ENCODE measurements at regions not wholly inside any gene's neighbourhood (a gene's known extent, or its start where the extent isn't known, plus 50 kb on each side); places are given as distances from the start of the nearest gene placed in this dataset.
"Not testable (repeated sequence)": the region's sequence is repeated elsewhere in the genome, so short reads cannot be mapped to it uniquely, and the experiment has no call there.

GRCh38 chr6:56732517-56732916, 89.8 kb upstream of the DST start:
- H3K4me1 ChIP-seq (ENCODE audit: control insufficient read depth, insufficient read depth, low read length), result peaks cover 4% of the 10 kb centered on the region
- no peak overlapping the region for H3K27ac ChIP-seq (ENCODE audit: low read length)
- H3K9me3 ChIP-seq (ENCODE audit: control insufficient read depth in 2 of 2, low read length in 2 of 2), result no peaks in the 10 kb centered on the region
- no peak overlapping the region for H3K9ac ChIP-seq (ENCODE audit: low read length in 2 of 2)
- no peak overlapping the region for H3K4me3 ChIP-seq (ENCODE audit: low read length in 2 of 2)
- H3K36me3 ChIP-seq (ENCODE audit: control insufficient read depth in 2 of 2, insufficient read depth in 2 of 2, low read length in 2 of 2), result no peaks in the 10 kb centered on the region
- H3K27me3 ChIP-seq (ENCODE audit: control insufficient read depth in 1 of 2, insufficient read depth in 2 of 2, low read length in 2 of 2), result no peaks in the 10 kb centered on the region

- H3K4me3 ChIP-seq (ENCODE audit: low read length in 2 of 2), result no peak overlapping the region
- no peaks in the 10 kb centered on the region for H3K36me3 ChIP-seq (ENCODE audit: control insufficient read depth in 2 of 2, insufficient read depth in 2 of 2, low read length in 2 of 2)
- peaks cover 5% of the 10 kb centered on the region for H3K4me1 ChIP-seq (ENCODE audit: control insufficient read depth, insufficient read depth, low read length)
- H3K27me3 ChIP-seq (ENCODE audit: control insufficient read depth in 1 of 2, insufficient read depth in 2 of 2, low read length in 2 of 2), result no peaks in the 10 kb centered on the region
- H3K27ac ChIP-seq (ENCODE audit: low read length), result no peak overlapping the region
- H3K9me3 ChIP-seq (ENCODE audit: control insufficient read depth in 2 of 2, low read length in 2 of 2), result no peaks in the 10 kb centered on the region
- H3K9ac ChIP-seq (ENCODE audit: low read length in 2 of 2), result no peak overlapping the region
Measured at GRCh38 chr6:56730663-56731529, 88.2 kb upstream of the DST start.

- Histone ChIP-seq H3K9ac (ENCODE audit: low read length in 2 of 2) (no peak overlapping the region), H3K4me3 (ENCODE audit: low read length in 2 of 2) (no peak overlapping the region), H3K36me3 (ENCODE audit: control insufficient read depth in 2 of 2, insufficient read depth in 2 of 2, low read length in 2 of 2) (no peaks in the 10 kb centered on the region), H3K9me3 (ENCODE audit: control insufficient read depth in 2 of 2, low read length in 2 of 2) (no peaks in the 10 kb centered on the region), H3K27ac (ENCODE audit: low read length) (no peak overlapping the region), H3K4me1 (ENCODE audit: control insufficient read depth, insufficient read depth, low read length) (peaks cover 10% of the 10 kb centered on the region), H3K27me3 (ENCODE audit: control insufficient read depth in 1 of 2, insufficient read depth in 2 of 2, low read length in 2 of 2) (no peaks in the 10 kb centered on the region)
Measured at GRCh38 chr6:56729719-56730118, 87.0 kb upstream of the DST start.

- H3K4me1 ChIP-seq (ENCODE audit: control insufficient read depth, insufficient read depth, low read length), result peaks cover 11% of the 10 kb centered on the region
- H3K27ac ChIP-seq (ENCODE audit: low read length); H3K4me3 ChIP-seq (ENCODE audit: low read length in 2 of 2): not testable (repeated sequence)
Measured at GRCh38 chr6:56729166-56729565, 86.5 kb upstream of the DST start.

GRCh38 chr6:56727097-56727850, 84.6 kb upstream of the DST start:
- Histone ChIP-seq H3K4me1 (ENCODE audit: control insufficient read depth, insufficient read depth, low read length) (peaks cover 7% of the 10 kb centered on the region), H3K4me3 (ENCODE audit: low read length in 2 of 2) (no peak overlapping the region), H3K36me3 (ENCODE audit: control insufficient read depth in 2 of 2, insufficient read depth in 2 of 2, low read length in 2 of 2) (no peaks in the 10 kb centered on the region), H3K27ac (ENCODE audit: low read length) (no peak overlapping the region), H3K27me3 (ENCODE audit: control insufficient read depth in 1 of 2, insufficient read depth in 2 of 2, low read length in 2 of 2) (no peaks in the 10 kb centered on the region), H3K9ac (ENCODE audit: low read length in 2 of 2) (no peak overlapping the region), H3K9me3 (ENCODE audit: control insufficient read depth in 2 of 2, low read length in 2 of 2) (no peaks in the 10 kb centered on the region)

More at GRCh38 chr6:56729166-56729565, 86.5 kb upstream of the DST start:
- H3K36me3 ChIP-seq (ENCODE audit: control insufficient read depth in 2 of 2, insufficient read depth in 2 of 2, low read length in 2 of 2); H3K9me3 ChIP-seq (ENCODE audit: control insufficient read depth in 2 of 2, low read length in 2 of 2); H3K9ac ChIP-seq (ENCODE audit: low read length in 2 of 2); H3K27me3 ChIP-seq (ENCODE audit: control insufficient read depth in 1 of 2, insufficient read depth in 2 of 2, low read length in 2 of 2): not testable (repeated sequence)

- Histone ChIP-seq H3K9me3 (ENCODE audit: control insufficient read depth in 2 of 2, low read length in 2 of 2) (no peaks in the 10 kb centered on the region), H3K36me3 (ENCODE audit: control insufficient read depth in 2 of 2, insufficient read depth in 2 of 2, low read length in 2 of 2) (no peaks in the 10 kb centered on the region), H3K27me3 (ENCODE audit: control insufficient read depth in 1 of 2, insufficient read depth in 2 of 2, low read length in 2 of 2) (no peaks in the 10 kb centered on the region), H3K27ac (ENCODE audit: low read length) (no peak overlapping the region), H3K4me1 (ENCODE audit: control insufficient read depth, insufficient read depth, low read length) (peaks cover 7% of the 10 kb centered on the region), H3K9ac (ENCODE audit: low read length in 2 of 2) (no peak overlapping the region), H3K4me3 (ENCODE audit: low read length in 2 of 2) (no peak overlapping the region)
Measured at GRCh38 chr6:56725254-56725653, 82.6 kb upstream of the DST start.

- H3K9ac ChIP-seq (ENCODE audit: low read length in 2 of 2), result no peak overlapping the region
- H3K27me3 ChIP-seq (ENCODE audit: control insufficient read depth in 1 of 2, insufficient read depth in 2 of 2, low read length in 2 of 2), result no peaks in the 10 kb centered on the region
- H3K4me3 ChIP-seq (ENCODE audit: low read length in 2 of 2), result no peak overlapping the region
- H3K36me3 ChIP-seq (ENCODE audit: control insufficient read depth in 2 of 2, insufficient read depth in 2 of 2, low read length in 2 of 2), result no peaks in the 10 kb centered on the region
- peaks cover 7% of the 10 kb centered on the region for H3K4me1 ChIP-seq (ENCODE audit: control insufficient read depth, insufficient read depth, low read length)
- H3K27ac ChIP-seq (ENCODE audit: low read length), result no peak overlapping the region
- H3K9me3 ChIP-seq (ENCODE audit: control insufficient read depth in 2 of 2, low read length in 2 of 2), result no peaks in the 10 kb centered on the region
Measured at GRCh38 chr6:56724455-56724854, 81.8 kb upstream of the DST start.

GRCh38 chr6:56720882-56721281, 78.2 kb upstream of the DST start:
- H3K27me3 ChIP-seq (ENCODE audit: control insufficient read depth in 1 of 2, insufficient read depth in 2 of 2, low read length in 2 of 2), result no peaks in the 10 kb centered on the region
- no peaks in the 10 kb centered on the region for H3K36me3 ChIP-seq (ENCODE audit: control insufficient read depth in 2 of 2, insufficient read depth in 2 of 2, low read length in 2 of 2)
- no peaks in the 10 kb centered on the region for H3K9me3 ChIP-seq (ENCODE audit: control insufficient read depth in 2 of 2, low read length in 2 of 2)

GRCh38 chr6:56720202-56720601, 77.5 kb upstream of the DST start:
- not testable (repeated sequence) for H3K27ac ChIP-seq (ENCODE audit: low read length); H3K4me3 ChIP-seq (ENCODE audit: low read length in 2 of 2); H3K36me3 ChIP-seq (ENCODE audit: control insufficient read depth in 2 of 2, insufficient read depth in 2 of 2, low read length in 2 of 2)

More at GRCh38 chr6:56720882-56721281, 78.2 kb upstream of the DST start:
- Histone ChIP-seq H3K4me1 (ENCODE audit: control insufficient read depth, insufficient read depth, low read length) (peaks cover 5% of the 10 kb centered on the region), H3K4me3 (ENCODE audit: low read length in 2 of 2) (no peak overlapping the region), H3K27ac (ENCODE audit: low read length) (no peak overlapping the region), H3K9ac (ENCODE audit: low read length in 2 of 2) (no peak overlapping the region)

GRCh38 chr6:56719315-56720058, 76.8 kb upstream of the DST start:
- H3K9ac ChIP-seq (ENCODE audit: low read length in 2 of 2), result not testable (repeated sequence)

More at GRCh38 chr6:56720202-56720601, 77.5 kb upstream of the DST start:
- H3K4me1 ChIP-seq (ENCODE audit: control insufficient read depth, insufficient read depth, low read length); H3K27me3 ChIP-seq (ENCODE audit: control insufficient read depth in 1 of 2, insufficient read depth in 2 of 2, low read length in 2 of 2); H3K9me3 ChIP-seq (ENCODE audit: control insufficient read depth in 2 of 2, low read length in 2 of 2); H3K9ac ChIP-seq (ENCODE audit: low read length in 2 of 2): not testable (repeated sequence)

More at GRCh38 chr6:56719315-56720058, 76.8 kb upstream of the DST start:
- H3K36me3 ChIP-seq (ENCODE audit: control insufficient read depth in 2 of 2, insufficient read depth in 2 of 2, low read length in 2 of 2); H3K4me1 ChIP-seq (ENCODE audit: control insufficient read depth, insufficient read depth, low read length); H3K27ac ChIP-seq (ENCODE audit: low read length); H3K4me3 ChIP-seq (ENCODE audit: low read length in 2 of 2); H3K9me3 ChIP-seq (ENCODE audit: control insufficient read depth in 2 of 2, low read length in 2 of 2); H3K27me3 ChIP-seq (ENCODE audit: control insufficient read depth in 1 of 2, insufficient read depth in 2 of 2, low read length in 2 of 2): not testable (repeated sequence)

Measured in stomach smooth muscle (tissue), 2 donors.